ENCODE measurements at regions not wholly inside any gene's neighbourhood (a gene's known extent, or its start where the extent isn't known, plus 50 kb on each side); places are given as distances from the start of the nearest gene placed in this dataset.
A peak's percentile ranks its signal among the peaks of the same experiment; 100 is the strongest.

- no peaks in the 10 kb centered on the region for H3K36me3 ChIP-seq
- no peak overlapping the region for H3K4me3 ChIP-seq
- no peaks in the 10 kb centered on the region for H3K9me3 ChIP-seq
- TF ChIP-seq CTCF (IDR thresholded peaks at IDR 0.05) (no peak), EP300 (IDR thresholded peaks at IDR 0.05) (peak in 1 of 2 donors; percentile 24)
- no peaks in the 10 kb centered on the region for H3K27me3 ChIP-seq
- H3K27ac ChIP-seq: no peak overlapping the region
- no peak for DNase-seq (ENCODE audit: low spot score in 2 of 2)
- peaks cover 0 to 23% (median 11%) of the 10 kb centered on the region in 4 donors for H3K4me1 ChIP-seq
- WGBS, 2 donors: 64 to 65% methylated on average over 7 of the region's 7 CpGs
These were observed 145.2 kb downstream of the KLF13 start for GRCh38 chr15:31471731-31472430.

DNA sequence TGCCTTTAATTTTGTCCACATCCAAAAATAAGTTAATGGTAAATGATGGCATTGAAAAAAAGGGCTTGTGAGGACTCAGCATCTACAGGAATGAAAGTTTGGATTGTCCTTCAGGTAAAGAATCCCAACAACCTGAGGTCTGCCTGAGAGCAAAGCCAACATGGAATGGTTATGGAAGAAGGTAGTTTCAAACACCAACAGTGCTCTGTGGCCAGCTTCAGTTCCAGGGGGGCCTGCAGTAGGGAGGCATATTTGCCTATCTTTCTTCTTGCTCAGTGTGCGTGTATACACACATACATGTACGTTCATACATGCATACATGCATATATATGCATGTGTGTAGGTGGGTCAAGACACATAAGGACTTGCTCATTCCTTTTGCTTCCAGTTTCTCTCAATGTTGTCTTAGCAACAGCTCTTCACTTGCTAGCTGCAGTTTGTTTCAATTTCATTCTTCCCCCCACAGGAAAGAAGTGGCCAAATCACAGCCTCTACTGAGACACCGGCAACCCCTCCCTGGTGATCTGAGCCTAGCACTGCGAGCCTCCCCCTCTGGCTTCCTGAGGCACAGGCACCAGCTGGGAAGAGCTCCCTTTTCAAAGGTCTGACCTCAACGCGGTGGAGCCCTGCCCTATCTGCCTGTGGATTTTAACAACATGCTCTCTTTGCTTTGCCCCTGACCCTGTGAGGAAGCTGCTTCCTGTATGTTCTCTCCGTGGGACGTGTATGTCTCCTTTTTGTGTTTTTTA is 146.2 kb downstream of the KLF13 start:
- Histone ChIP-seq H3K27me3 (no peaks in the 10 kb centered on the region), H3K4me1 (peaks cover 0 to 23% (median 11%) of the 10 kb centered on the region in 4 donors), H3K4me3 (peak overlapping the region in 1 of 4 donors; percentile 23), H3K27ac (peak overlapping the region in 3 of 4 donors; percentile 17 to 56 (median 54)), H3K36me3 (no peaks in the 10 kb centered on the region), H3K9me3 (no peaks in the 10 kb centered on the region)
- no peak for DNase-seq (ENCODE audit: low spot score in 2 of 2)
- TF ChIP-seq POLR2A (IDR thresholded peaks at IDR 0.05) (no peak), CTCF (IDR thresholded peaks at IDR 0.05) (no peak), EP300 (IDR thresholded peaks at IDR 0.05) (no peak)
- 22 to 33% methylated on average over 8 of the region's 8 CpGs for WGBS, 2 donors

GRCh38 chr15:31473385-31474058 is 146.9 kb downstream of the KLF13 start:
- TF ChIP-seq CTCF (IDR thresholded peaks at IDR 0.05) (no peak), POLR2A (IDR thresholded peaks at IDR 0.05) (no peak), EP300 (IDR thresholded peaks at IDR 0.05) (no peak)
- Histone ChIP-seq H3K27me3 (no peaks in the 10 kb centered on the region), H3K9me3 (no peaks in the 10 kb centered on the region), H3K4me1 (peaks cover 0 to 23% (median 11%) of the 10 kb centered on the region in 4 donors), H3K4me3 (no peak overlapping the region), H3K27ac (peak overlapping the region in 3 of 4 donors; percentile 17 to 56 (median 54)), H3K36me3 (no peaks in the 10 kb centered on the region)
- 64 to 69% methylated on average over 6 of the region's 6 CpGs for WGBS, 2 donors
- DNase-seq (ENCODE audit: low spot score in 2 of 2): no peak

GRCh38 chr15:31474059-31474868 is 147.6 kb downstream of the KLF13 start:
- Histone ChIP-seq H3K4me3 (no peak overlapping the region), H3K36me3 (no peaks in the 10 kb centered on the region), H3K4me1 (peaks cover 0 to 23% (median 11%) of the 10 kb centered on the region in 4 donors), H3K9me3 (no peaks in the 10 kb centered on the region), H3K27me3 (no peaks in the 10 kb centered on the region), H3K27ac (no peak overlapping the region)
- TF ChIP-seq EP300 (IDR thresholded peaks at IDR 0.05) (no peak), POLR2A (IDR thresholded peaks at IDR 0.05) (no peak), CTCF (IDR thresholded peaks at IDR 0.05) (no peak)
- WGBS, 2 donors: 77 to 90% methylated on average over 10 of the region's 10 CpGs
- DNase-seq (ENCODE audit: low spot score in 2 of 2): no peak
